Kidney tubule cell (primary cell): ENCODE measurements at regions not wholly inside any gene's neighbourhood (a gene's known extent, or its start where the extent isn't known, plus 50 kb on each side); places are given as distances from the start of the nearest gene placed in this dataset.

Experiments
- DNase-seq: peaks from one replicate; pipeline ENCODE4 v3.0.0-alpha.2; 2018; ENCODE audit warnings: low spot score

DNA sequence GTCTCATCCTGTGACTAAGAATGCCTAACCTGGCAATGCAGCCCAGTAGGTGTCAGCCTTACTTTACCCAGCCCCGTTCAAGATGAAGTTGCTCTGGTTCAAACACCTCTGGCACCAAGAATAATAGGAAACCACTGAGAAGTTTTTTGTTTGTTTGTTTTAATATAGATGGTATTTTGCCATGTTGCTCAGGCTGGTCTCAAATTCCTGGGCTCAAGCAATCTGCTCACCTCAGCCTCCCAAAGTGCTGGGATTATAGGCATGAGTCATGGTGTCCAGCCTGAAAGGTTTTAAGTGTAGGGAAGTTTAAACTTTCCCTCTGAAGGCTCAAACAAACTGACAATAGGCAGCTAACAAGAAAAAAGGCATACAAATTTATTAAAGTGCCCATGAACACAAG, 51.2 kb upstream of the ABCC4 start:
- no peak for DNase-seq

- no peak for DNase-seq
Measured at GRCh38 chr13:95354156-95354555, 52.9 kb upstream of the ABCC4 start.

GRCh38 chr13:95354680-95355487, 53.6 kb upstream of the ABCC4 start:
- no peak for DNase-seq

GRCh38 chr13:95355494-95355893, 54.2 kb upstream of the ABCC4 start:
- DNase-seq: peak; percentile 42

GRCh38 chr13:95356916-95357315, 55.7 kb upstream of the ABCC4 start:
- no peak for DNase-seq

DNA sequence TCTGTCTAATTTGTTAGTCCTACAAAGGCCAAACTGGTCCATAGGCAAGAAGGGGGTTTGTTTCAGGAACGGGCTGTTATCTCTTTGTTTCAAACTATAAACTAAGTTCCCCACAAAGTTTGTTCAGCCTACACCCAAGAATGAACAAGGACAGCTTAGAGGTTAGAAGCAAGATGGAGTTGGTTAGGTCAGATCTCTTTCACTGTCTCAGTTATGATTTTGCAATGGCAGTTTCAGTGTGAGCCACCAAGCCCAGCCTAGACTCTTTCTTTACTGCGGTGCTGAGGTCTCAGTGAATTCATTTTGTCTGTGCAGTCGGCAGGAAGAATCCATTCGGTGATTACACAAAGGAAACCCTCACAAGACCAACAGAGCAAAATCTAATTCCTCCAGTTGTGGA, 56.6 kb upstream of the ABCC4 start:
- no peak for DNase-seq

DNA sequence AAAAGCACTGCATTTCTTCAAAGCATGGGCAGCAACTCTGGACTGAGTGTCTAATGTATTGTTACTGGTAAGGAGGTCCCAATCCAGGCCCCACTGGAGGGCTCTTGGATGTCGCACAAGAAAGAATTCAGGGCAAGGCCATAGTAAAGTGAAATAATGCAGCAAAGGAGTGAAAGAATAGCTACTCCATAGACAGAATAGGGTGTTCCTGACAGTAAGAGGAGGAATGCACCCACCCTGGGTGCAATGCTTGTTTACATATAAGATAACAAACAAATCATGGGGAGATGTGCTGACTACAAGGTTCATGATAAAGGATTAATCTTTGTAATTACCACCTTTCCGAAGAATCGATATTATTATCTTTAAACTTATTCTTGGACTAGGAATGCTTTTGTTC, 58.8 kb upstream of the ABCC4 start:
- no peak for DNase-seq

GRCh38 chr13:95360464-95361097, 59.3 kb upstream of the ABCC4 start:
- no peak for DNase-seq

DNA sequence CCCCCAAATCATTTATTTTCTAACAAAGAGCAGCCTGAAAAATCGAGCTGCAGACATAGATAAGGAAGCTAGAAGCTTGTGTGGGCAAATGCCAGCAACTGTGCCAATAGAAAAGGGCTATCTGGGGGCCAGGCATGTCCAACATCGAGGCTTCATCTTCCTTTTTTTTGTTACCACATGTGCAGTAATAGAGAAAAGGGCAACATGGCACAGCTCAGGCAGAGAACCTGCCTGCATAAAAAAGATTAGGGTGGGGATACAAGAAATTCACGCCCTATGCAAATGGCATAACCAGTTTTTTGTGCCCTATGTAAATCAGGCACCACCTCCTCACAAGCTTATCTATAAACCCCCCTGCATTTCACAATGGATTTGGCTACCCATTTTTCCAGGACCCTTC, 60.4 kb upstream of the ABCC4 start:
- DNase-seq: no peak

DNA sequence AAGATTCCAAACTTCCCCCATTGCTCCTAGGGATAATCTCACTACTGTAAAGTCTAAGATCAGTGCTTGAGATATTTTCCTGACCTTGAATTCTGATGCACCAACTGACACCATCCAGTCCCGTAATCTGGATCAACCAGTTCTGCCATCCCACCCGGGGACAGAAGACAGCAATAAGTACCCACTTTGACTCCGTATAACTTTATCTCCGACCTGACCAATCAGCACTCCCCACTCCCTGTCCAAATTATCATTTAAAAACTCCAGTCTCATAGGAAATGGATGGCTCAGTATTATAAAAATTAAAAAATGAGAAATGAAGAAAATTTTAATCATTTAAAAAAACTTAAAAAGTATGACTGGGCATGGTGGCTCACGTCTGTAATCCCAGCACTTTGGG, 61.4 kb upstream of the ABCC4 start:
- no peak for DNase-seq

- DNase-seq: no peak
Measured at GRCh38 chr13:95367309-95367843, 66.1 kb upstream of the ABCC4 start.

DNA sequence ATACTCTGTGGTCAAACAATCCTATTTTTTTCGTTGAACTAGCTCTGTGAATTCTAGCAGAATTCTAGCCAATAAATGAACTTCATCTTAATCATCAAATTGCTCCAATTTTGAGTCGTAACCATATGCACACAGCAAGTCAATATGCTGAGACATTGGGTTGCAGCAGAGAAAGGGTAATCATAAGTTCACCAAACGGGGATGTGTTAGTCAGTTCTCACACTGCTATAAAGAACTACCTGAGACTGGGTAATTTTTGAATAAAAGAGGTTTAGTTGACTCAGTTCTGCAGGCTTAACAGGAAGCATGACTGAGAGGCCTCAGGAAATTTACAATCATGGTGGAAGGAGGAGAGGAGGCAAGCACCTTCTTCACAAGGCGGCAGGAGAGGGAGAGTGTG, 67.7 kb upstream of the ABCC4 start:
- no peak for DNase-seq

DNA sequence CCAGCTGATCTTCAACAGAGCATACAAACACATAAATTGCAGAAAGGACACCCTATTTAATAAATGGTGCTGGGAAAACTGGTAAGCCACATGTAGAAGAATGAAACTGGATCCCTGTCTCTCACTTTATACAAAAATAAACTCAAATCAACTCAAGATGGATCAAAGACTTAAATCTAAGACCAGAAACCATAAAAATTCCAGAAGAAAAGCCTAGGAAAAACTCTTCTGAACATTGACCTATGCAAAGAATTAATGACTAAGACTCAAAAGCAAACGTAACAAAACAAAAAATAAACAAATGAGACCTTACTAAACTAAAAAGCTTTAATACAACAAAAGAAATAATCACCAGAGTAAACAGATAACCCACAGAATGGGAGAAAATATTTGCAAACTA, 74.5 kb upstream of the ABCC4 start:
- no peak for DNase-seq

- DNase-seq: no peak
Measured at GRCh38 chr13:95378603-95379002, 77.4 kb upstream of the ABCC4 start.

- DNase-seq: peak; percentile 85
Measured at GRCh38 chr13:95380468-95381211, 79.4 kb upstream of the ABCC4 start.

DNA sequence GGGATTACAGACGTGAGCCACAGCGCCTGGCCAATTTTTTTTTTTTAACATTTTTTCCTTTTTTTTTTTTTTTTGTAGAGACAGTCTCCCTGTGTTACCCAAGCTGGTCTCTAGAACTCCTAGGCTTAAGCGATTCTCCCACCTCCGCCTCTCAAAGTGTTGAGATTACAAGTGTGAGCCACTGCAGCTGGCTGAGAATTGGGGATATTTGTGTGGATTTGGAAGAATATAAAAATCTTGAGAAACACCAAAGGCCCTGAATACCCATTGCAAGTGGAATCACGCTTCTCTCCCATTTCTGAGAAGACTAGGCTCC, 79.9 kb upstream of the ABCC4 start:
- DNase-seq: no peak

GRCh38 chr13:95382411-95382810, 81.2 kb upstream of the ABCC4 start:
- peak; percentile 83 for DNase-seq

- peak; percentile 59 for DNase-seq
Measured at GRCh38 chr13:95382916-95383315, 81.7 kb upstream of the ABCC4 start.

GRCh38 chr13:95385373-95385772, 84.1 kb upstream of the ABCC4 start:
- no peak for DNase-seq

DNA sequence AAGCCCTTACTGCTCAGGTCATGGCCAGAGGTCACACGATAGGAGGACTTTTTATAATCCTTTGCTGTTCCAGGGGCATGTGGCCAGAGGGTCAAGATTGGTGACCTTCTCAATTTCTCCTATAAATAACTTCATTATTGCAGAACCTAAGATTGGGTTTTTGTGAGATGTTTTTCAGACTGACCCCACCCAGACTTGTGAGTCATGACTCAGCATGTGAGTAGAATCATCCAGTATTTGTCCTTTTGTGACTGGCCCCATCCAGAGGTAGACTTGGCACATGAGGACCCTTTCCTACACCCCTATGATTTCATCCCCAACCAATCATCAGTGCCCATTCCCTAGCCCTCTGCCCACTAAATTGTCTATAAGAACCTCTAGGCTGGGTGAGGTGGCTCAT, 84.5 kb upstream of the ABCC4 start:
- DNase-seq: peak; percentile 13

DNA sequence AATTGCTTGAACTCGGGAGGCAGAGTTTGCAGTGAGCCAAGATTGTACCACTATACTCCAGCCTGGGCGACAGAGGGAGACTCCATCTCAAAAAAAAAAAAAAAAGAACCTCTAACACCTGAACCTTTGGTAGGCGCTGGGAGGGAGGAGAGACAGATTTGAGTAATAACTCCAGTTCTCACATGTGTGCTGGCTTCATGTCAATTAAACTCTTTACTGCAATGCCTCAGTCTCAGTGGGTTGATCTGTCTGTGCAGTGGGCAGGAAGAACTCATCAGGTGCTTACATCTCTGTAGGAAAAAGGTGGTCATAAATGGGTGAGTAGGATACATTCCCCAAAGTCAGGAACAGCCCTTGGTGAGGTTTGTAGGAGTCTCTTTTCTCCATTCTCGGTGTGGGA, 85.1 kb upstream of the ABCC4 start:
- no peak for DNase-seq

GRCh38 chr13:95387733-95388207, 86.5 kb upstream of the ABCC4 start:
- no peak for DNase-seq
